Adrenal gland (tissue), 5 donors: ENCODE measurements at regions not wholly inside any gene's neighbourhood (a gene's known extent, or its start where the extent isn't known, plus 50 kb on each side); places are given as distances from the start of the nearest gene placed in this dataset.

Experiments used
- POLR2A ChIP-seq, 2 donors: fragments of 450-650 bp; IDR thresholded peaks; one replicate each; pipeline ENCODE4 v1.6.1; 2017; ENCODE audit warnings: antibody characterized with exemption in 2 of 2, mild to moderate bottlenecking in 2 of 2, moderate library complexity in 1 of 2
- TF ChIP-seq, protein P1 (sequence below), 6 experiments: fragments of 450-650 bp in 4 of 6; fragments of 200-600 bp in 2 of 6; sonication (generic) in 1 of 6; IDR thresholded peaks; 1 replicate in 5 of 6; 2 replicates in 1 of 6; pipeline versions ENCODE4 v1.5.1 to v1.8.0; 2016 to 2021; ENCODE audit warnings: antibody characterized with exemption in 6 of 6, mild to moderate bottlenecking in 2 of 6, moderate library complexity in 1 of 6
- donor health status: DM: no; HTN: no; CAD: no.

DNA sequence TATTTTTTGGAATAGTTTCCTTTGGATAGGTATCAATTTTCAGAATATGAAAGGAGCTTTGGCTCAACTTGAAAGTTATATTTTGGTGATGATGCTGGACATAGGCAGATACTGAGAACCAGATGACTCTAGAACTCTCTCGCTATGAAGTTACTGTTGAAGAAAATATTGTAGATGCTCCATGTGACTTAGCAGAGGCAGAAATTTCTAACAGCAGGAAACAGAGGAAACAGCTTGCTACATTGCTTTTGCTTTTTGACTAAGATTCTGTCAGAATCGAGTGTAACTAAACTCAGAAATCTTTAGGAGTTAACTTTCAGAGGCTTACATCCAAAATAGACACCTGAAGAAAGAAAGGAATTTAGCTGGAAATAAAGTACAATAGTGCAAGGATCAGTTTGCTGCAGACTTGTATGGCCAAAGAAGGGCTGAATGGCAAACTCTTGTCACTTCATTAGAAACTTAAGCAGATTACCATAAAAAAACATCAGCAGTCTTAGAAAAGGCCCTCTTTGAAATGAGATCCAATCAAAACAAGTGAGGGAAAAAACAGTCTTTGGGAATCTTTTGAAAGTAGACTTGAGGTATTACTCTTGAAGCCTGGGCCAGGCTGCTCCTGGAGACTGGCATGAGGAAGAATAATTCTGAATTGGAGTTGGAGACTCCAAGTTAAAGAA lies 911.8 kb downstream of the FSCB start:
- TF ChIP-seq, protein P1, sequence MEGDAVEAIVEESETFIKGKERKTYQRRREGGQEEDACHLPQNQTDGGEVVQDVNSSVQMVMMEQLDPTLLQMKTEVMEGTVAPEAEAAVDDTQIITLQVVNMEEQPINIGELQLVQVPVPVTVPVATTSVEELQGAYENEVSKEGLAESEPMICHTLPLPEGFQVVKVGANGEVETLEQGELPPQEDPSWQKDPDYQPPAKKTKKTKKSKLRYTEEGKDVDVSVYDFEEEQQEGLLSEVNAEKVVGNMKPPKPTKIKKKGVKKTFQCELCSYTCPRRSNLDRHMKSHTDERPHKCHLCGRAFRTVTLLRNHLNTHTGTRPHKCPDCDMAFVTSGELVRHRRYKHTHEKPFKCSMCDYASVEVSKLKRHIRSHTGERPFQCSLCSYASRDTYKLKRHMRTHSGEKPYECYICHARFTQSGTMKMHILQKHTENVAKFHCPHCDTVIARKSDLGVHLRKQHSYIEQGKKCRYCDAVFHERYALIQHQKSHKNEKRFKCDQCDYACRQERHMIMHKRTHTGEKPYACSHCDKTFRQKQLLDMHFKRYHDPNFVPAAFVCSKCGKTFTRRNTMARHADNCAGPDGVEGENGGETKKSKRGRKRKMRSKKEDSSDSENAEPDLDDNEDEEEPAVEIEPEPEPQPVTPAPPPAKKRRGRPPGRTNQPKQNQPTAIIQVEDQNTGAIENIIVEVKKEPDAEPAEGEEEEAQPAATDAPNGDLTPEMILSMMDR (IDR thresholded peaks at IDR 0.05) = no peak
- no peak for TF ChIP-seq POLR2A (IDR thresholded peaks at IDR 0.05)
